ENCODE measurements at regions not wholly inside any gene's neighbourhood (a gene's known extent, or its start where the extent isn't known, plus 50 kb on each side); places are given as distances from the start of the nearest gene placed in this dataset.

DNA sequence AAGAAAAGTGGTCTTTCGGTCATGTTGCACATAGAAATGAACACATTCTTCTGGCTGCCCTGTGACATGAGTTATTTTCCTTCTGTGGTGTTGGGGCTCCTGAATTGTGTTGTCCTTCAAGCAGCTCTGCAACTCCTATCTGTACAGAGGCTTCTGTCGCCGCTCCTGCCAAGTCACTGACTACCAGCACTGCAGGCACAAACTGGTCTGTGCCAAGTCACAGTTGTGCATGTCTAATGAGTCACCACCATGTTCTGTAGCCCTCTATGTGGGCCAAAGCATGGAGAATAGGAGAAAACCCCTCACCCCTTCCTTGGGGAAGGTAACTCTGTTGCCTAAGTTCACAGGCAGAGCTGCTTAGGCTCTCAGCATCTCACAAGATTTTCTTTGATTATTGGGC is 283.3 kb downstream of the RPL10L start:
- no peaks in the 10 kb centered on the region for H3K9me3 ChIP-seq
- no peak overlapping the region for H3K27ac ChIP-seq
- DNase-seq (no peak), ATAC-seq (no peak)
- intact Hi-C loops (cut with DNase I), result no loop called here
- no peaks in the 10 kb centered on the region for H3K27me3 ChIP-seq
- no peak overlapping the region for H3K4me3 ChIP-seq
- no peaks in the 10 kb centered on the region for H3K36me3 ChIP-seq
- H3K4me1 ChIP-seq, result no peaks in the 10 kb centered on the region
- TF ChIP-seq, protein P1, sequence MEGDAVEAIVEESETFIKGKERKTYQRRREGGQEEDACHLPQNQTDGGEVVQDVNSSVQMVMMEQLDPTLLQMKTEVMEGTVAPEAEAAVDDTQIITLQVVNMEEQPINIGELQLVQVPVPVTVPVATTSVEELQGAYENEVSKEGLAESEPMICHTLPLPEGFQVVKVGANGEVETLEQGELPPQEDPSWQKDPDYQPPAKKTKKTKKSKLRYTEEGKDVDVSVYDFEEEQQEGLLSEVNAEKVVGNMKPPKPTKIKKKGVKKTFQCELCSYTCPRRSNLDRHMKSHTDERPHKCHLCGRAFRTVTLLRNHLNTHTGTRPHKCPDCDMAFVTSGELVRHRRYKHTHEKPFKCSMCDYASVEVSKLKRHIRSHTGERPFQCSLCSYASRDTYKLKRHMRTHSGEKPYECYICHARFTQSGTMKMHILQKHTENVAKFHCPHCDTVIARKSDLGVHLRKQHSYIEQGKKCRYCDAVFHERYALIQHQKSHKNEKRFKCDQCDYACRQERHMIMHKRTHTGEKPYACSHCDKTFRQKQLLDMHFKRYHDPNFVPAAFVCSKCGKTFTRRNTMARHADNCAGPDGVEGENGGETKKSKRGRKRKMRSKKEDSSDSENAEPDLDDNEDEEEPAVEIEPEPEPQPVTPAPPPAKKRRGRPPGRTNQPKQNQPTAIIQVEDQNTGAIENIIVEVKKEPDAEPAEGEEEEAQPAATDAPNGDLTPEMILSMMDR (IDR thresholded peaks at IDR 0.05), result no peak

DNA sequence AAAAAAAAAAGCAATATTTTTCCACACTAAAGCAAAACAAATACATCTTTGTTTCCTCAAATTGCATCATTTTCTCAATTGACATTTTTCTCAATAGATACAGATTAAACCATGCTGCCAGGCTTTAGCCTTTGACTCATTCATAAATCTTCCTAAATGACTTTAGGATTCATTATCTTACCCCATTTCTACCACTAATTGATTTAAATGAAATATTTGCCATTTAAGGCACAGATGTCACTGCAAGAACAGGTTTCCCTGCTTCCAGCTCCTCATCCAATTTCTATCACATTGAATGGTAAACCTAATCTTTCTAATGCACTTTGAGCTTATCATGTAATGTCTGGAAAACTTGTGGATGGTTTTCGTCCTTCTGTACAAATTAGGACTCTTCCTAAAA is 298.7 kb downstream of the RPL10L start:
- TF ChIP-seq, protein P1 (IDR thresholded peaks at IDR 0.05), result no peak
- H3K9me3 ChIP-seq, result no peaks in the 10 kb centered on the region
- H3K4me3 ChIP-seq, result no peak overlapping the region
- H3K36me3 ChIP-seq, result no peaks in the 10 kb centered on the region
- DNase-seq, result no peak
- no peak overlapping the region for H3K27ac ChIP-seq
- H3K27me3 ChIP-seq, result no peaks in the 10 kb centered on the region
- intact Hi-C loops (cut with DNase I), result no loop called here
- no peaks in the 10 kb centered on the region for H3K4me1 ChIP-seq
- no peak for ATAC-seq

DNA sequence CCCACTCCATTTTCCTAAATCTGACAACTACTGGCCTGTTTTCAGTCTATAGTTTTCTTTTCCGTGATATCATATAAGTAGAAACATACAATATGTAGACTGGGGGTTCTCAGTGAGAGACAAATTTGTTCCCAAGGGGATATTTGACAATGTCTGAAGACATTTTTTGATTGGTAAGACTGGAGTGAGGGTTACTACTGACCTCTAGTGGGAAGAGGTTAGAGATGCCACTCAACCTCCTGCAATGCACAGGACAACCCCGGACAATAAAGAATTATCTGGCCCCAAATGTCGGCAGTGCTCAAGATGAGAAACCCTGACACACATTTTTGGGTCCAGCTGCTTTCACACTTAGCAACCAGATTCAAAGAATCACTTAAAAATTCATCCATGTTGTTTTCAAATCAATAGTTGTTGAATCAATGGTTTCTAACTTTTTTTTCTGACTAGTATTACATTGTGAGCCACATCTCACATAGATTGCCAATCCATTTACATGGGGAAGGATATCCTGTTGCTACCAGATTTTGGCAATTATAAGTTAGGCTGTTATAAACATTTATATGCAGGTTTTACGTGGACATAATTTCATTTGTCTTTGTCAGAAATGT is 307.1 kb downstream of the RPL10L start:
- H3K27ac ChIP-seq, result no peak overlapping the region
- ATAC-seq (peak; percentile 85), DNase-seq (no peak)
- TF ChIP-seq, protein P1 (IDR thresholded peaks at IDR 0.05), result peak; percentile 54
- H3K4me3 ChIP-seq, result no peak overlapping the region
- H3K27me3 ChIP-seq, result no peaks in the 10 kb centered on the region
- no peaks in the 10 kb centered on the region for H3K9me3 ChIP-seq
- H3K36me3 ChIP-seq, result no peaks in the 10 kb centered on the region
- intact Hi-C loops (cut with DNase I), result no loop called here
- no peaks in the 10 kb centered on the region for H3K4me1 ChIP-seq

DNA sequence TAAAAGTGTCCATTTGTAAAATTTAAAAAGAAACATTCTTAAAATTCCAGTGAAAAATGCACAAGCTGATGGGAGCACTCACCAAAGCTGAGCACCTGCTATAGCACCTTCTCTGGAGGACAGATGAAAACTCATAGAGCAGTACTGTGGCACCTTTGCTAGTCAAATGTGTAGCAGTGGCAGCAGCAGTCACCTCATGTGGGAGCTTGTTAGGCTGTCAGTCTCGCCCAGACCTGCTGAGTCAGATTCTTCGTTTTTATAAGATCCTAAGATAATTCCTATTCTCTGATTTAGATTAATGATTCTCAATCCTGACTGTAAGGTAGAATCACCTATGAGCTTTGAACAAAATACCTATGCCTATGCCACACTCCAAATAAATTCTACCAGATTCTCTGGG is 325.8 kb downstream of the RPL10L start:
- Histone ChIP-seq H3K4me1 (no peaks in the 10 kb centered on the region), H3K27ac (no peak overlapping the region), H3K36me3 (no peaks in the 10 kb centered on the region), H3K9me3 (no peaks in the 10 kb centered on the region), H3K27me3 (no peaks in the 10 kb centered on the region), H3K4me3 (no peak overlapping the region)
- TF ChIP-seq, protein P1 (IDR thresholded peaks at IDR 0.05), result no peak
- intact Hi-C loops (cut with DNase I), result no loop called here
- no peak for ATAC-seq
- DNase-seq, result no peak

DNA sequence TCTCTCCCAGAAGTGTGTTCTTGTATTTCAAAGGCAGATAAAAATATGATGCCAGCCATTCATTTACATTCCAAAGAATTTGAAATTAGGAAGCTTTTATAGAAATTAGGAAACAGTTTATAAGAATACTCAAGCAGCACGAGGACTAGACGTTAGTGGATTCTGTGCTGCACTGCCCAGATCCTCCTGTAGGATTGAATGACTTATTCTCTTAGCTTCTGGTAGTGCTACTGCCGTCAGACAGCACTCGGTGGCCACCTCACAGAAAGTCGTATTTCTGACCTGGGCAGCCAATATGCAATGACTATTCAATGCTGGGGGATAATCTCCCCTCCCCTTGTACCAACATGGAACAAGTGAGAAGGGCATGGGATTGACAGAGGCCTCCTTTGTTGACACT is 326.4 kb downstream of the RPL10L start:
- intact Hi-C loops (cut with DNase I), result no loop called here
- H3K4me1 ChIP-seq, result no peaks in the 10 kb centered on the region
- H3K4me3 ChIP-seq, result no peak overlapping the region
- H3K36me3 ChIP-seq, result no peaks in the 10 kb centered on the region
- no peaks in the 10 kb centered on the region for H3K27me3 ChIP-seq
- H3K27ac ChIP-seq, result no peak overlapping the region
- H3K9me3 ChIP-seq, result no peaks in the 10 kb centered on the region
- DNase-seq (no peak), ATAC-seq (no peak)
- TF ChIP-seq, protein P1 (IDR thresholded peaks at IDR 0.05), result no peak

DNA sequence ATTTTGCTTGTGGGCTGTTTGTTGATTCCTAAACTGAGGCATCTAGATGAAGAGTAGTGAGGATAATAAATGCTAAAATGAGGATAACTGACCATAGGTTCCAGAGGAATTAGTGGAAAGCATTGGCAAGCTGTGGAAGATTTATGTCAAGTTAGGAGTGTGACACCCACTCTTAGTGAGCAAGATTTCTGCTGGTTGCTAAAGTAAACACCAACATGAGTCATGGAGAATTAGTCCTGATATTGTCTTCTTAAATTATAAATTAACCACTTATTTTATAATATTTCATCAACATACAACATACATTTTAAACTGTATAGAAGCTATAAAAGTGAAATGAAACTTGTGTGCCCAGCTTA is 328.2 kb downstream of the RPL10L start:
- TF ChIP-seq, protein P1 (IDR thresholded peaks at IDR 0.05), result no peak
- Histone ChIP-seq H3K27me3 (no peaks in the 10 kb centered on the region), H3K36me3 (no peaks in the 10 kb centered on the region), H3K4me3 (no peak overlapping the region), H3K4me1 (no peaks in the 10 kb centered on the region), H3K27ac (no peak overlapping the region), H3K9me3 (no peaks in the 10 kb centered on the region)
- DNase-seq (no peak), ATAC-seq (no peak)
- intact Hi-C loops (cut with DNase I), result no loop called here
